DND-41 (cell line): ENCODE measurements at regions not wholly inside any gene's neighbourhood (a gene's known extent, or its start where the extent isn't known, plus 50 kb on each side); places are given as distances from the start of the nearest gene placed in this dataset.

Experiments used
- CTCF ChIP-seq: IDR thresholded peaks from 2 replicates; pipeline ENCODE4 v1.5.1; 2012; ENCODE audit warnings: borderline replicate concordance, low read length, moderate library complexity, mild to moderate bottlenecking; ENCODE audit not compliant: poor library complexity, severe bottlenecking; ENCODE audit errors: extremely low read depth
- EZH2 ChIP-seq: IDR thresholded peaks from 3 replicates; pipeline ENCODE4 v1.6.1; 2012; ENCODE audit warnings: borderline replicate concordance, low read depth, mild to moderate bottlenecking, moderate library complexity, low read length, inconsistent platforms; ENCODE audit not compliant: severe bottlenecking

GRCh38 chr9:33742519-33742918, 52.8 kb upstream of the PRSS3 start:
- TF ChIP-seq EZH2 (no peak), CTCF (no peak)
